ENCODE measurements at regions not wholly inside any gene's neighbourhood (a gene's known extent, or its start where the extent isn't known, plus 50 kb on each side); places are given as distances from the start of the nearest gene placed in this dataset.

- intact Hi-C loops (cut with DNase I): no loop called here
These were observed 83.9 kb downstream of the CCNA1 start for GRCh38 chr13:36516225-36516624.

GRCh38 chr13:36518707-36519106 lies 86.4 kb downstream of the CCNA1 start:
- Histone ChIP-seq H3K9me3 (no peaks in the 10 kb centered on the region), H3K27ac (no peak overlapping the region), H3K36me3 (no peaks in the 10 kb centered on the region), H3K27me3 (no peaks in the 10 kb centered on the region), H3K4me3 (no peak overlapping the region), H3K4me1 (no peaks in the 10 kb centered on the region)
- no peak for TF ChIP-seq CTCF (IDR thresholded peaks at IDR 0.05)
- intact Hi-C loops (cut with DNase I): no loop called here
- DNase-seq (no peak), ATAC-seq (no peak)

More at GRCh38 chr13:36516225-36516624, 83.9 kb downstream of the CCNA1 start:
- H3K27ac ChIP-seq: no peak overlapping the region
- ATAC-seq (no peak), DNase-seq (no peak)
- no peak for TF ChIP-seq CTCF (IDR thresholded peaks at IDR 0.05)
- no peaks in the 10 kb centered on the region for H3K4me1 ChIP-seq
- H3K9me3 ChIP-seq: no peaks in the 10 kb centered on the region
- H3K4me3 ChIP-seq: no peak overlapping the region
- H3K27me3 ChIP-seq: no peaks in the 10 kb centered on the region
- H3K36me3 ChIP-seq: no peaks in the 10 kb centered on the region

GRCh38 chr13:36519432-36519831 lies 87.1 kb downstream of the CCNA1 start:
- no peak for TF ChIP-seq CTCF (IDR thresholded peaks at IDR 0.05)
- DNase-seq: no peak
- no peak for ATAC-seq
- no peaks in the 10 kb centered on the region for H3K36me3 ChIP-seq
- H3K27ac ChIP-seq: no peak overlapping the region
- H3K4me3 ChIP-seq: no peak overlapping the region
- H3K27me3 ChIP-seq: no peaks in the 10 kb centered on the region
- H3K4me1 ChIP-seq: no peaks in the 10 kb centered on the region
- no peaks in the 10 kb centered on the region for H3K9me3 ChIP-seq
- intact Hi-C loops (cut with DNase I): no loop called here

- H3K27me3 ChIP-seq: no peaks in the 10 kb centered on the region
- H3K27ac ChIP-seq: no peak overlapping the region
- ATAC-seq: no peak
- H3K4me1 ChIP-seq: no peaks in the 10 kb centered on the region
- H3K4me3 ChIP-seq: no peak overlapping the region
- no peaks in the 10 kb centered on the region for H3K36me3 ChIP-seq
- DNase-seq: no peak
- no peak for TF ChIP-seq CTCF (IDR thresholded peaks at IDR 0.05)
- no peaks in the 10 kb centered on the region for H3K9me3 ChIP-seq
- intact Hi-C loops (cut with DNase I): no loop called here
These were observed 87.8 kb downstream of the CCNA1 start for GRCh38 chr13:36520111-36520510.

GRCh38 chr13:36526897-36527296 lies 94.6 kb downstream of the CCNA1 start:
- peak; percentile 71 for DNase-seq

More at GRCh38 chr13:36526897-36527296, 94.6 kb downstream of the CCNA1 start:
- Histone ChIP-seq H3K4me3 (no peak overlapping the region), H3K27me3 (no peaks in the 10 kb centered on the region), H3K4me1 (peaks cover 4% of the 10 kb centered on the region), H3K27ac (no peak overlapping the region), H3K9me3 (no peaks in the 10 kb centered on the region), H3K36me3 (no peaks in the 10 kb centered on the region)
- peak; percentile 67 for ATAC-seq
- no peak for TF ChIP-seq CTCF (IDR thresholded peaks at IDR 0.05)
- intact Hi-C loops (cut with DNase I): no loop called here
